HL-60 (cell line): ENCODE measurements at regions not wholly inside any gene's neighbourhood (a gene's known extent, or its start where the extent isn't known, plus 50 kb on each side); places are given as distances from the start of the nearest gene placed in this dataset.

Experiments
- GABPA ChIP-seq: IDR thresholded peaks from 2 replicates; pipeline ENCODE4 v1.6.1; 2012; ENCODE audit warnings: low read depth
- POLR2AphosphoS5 ChIP-seq: IDR thresholded peaks from 2 replicates; pipeline ENCODE4 v1.6.1; 2012; ENCODE audit warnings: low read depth
- SPI1 ChIP-seq: IDR thresholded peaks from 2 replicates; pipeline ENCODE4 v1.6.1; 2012; ENCODE audit warnings: low read depth, mild to moderate bottlenecking, borderline replicate concordance
- TF ChIP-seq, protein P1 (sequence below): IDR thresholded peaks from one replicate; pipeline ENCODE4 v1.5.1; 2011; ENCODE audit warnings: low read length, control low read depth, inconsistent platforms; ENCODE audit not compliant: insufficient read depth
- TF ChIP-seq, protein P2 (sequence below): IDR thresholded peaks from 2 replicates; pipeline ENCODE4 v1.6.1; 2012; ENCODE audit warnings: low read depth; ENCODE audit not compliant: insufficient replicate concordance

- TF ChIP-seq, protein P1, sequence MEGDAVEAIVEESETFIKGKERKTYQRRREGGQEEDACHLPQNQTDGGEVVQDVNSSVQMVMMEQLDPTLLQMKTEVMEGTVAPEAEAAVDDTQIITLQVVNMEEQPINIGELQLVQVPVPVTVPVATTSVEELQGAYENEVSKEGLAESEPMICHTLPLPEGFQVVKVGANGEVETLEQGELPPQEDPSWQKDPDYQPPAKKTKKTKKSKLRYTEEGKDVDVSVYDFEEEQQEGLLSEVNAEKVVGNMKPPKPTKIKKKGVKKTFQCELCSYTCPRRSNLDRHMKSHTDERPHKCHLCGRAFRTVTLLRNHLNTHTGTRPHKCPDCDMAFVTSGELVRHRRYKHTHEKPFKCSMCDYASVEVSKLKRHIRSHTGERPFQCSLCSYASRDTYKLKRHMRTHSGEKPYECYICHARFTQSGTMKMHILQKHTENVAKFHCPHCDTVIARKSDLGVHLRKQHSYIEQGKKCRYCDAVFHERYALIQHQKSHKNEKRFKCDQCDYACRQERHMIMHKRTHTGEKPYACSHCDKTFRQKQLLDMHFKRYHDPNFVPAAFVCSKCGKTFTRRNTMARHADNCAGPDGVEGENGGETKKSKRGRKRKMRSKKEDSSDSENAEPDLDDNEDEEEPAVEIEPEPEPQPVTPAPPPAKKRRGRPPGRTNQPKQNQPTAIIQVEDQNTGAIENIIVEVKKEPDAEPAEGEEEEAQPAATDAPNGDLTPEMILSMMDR, result no peak
- TF ChIP-seq POLR2AphosphoS5 (no peak), GABPA (no peak), SPI1 (no peak)
- TF ChIP-seq, protein P2, sequence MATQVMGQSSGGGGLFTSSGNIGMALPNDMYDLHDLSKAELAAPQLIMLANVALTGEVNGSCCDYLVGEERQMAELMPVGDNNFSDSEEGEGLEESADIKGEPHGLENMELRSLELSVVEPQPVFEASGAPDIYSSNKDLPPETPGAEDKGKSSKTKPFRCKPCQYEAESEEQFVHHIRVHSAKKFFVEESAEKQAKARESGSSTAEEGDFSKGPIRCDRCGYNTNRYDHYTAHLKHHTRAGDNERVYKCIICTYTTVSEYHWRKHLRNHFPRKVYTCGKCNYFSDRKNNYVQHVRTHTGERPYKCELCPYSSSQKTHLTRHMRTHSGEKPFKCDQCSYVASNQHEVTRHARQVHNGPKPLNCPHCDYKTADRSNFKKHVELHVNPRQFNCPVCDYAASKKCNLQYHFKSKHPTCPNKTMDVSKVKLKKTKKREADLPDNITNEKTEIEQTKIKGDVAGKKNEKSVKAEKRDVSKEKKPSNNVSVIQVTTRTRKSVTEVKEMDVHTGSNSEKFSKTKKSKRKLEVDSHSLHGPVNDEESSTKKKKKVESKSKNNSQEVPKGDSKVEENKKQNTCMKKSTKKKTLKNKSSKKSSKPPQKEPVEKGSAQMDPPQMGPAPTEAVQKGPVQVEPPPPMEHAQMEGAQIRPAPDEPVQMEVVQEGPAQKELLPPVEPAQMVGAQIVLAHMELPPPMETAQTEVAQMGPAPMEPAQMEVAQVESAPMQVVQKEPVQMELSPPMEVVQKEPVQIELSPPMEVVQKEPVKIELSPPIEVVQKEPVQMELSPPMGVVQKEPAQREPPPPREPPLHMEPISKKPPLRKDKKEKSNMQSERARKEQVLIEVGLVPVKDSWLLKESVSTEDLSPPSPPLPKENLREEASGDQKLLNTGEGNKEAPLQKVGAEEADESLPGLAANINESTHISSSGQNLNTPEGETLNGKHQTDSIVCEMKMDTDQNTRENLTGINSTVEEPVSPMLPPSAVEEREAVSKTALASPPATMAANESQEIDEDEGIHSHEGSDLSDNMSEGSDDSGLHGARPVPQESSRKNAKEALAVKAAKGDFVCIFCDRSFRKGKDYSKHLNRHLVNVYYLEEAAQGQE, result no peak
Measured at GRCh38 chr3:95036526-95037021, 973.7 kb downstream of the NSUN3 start.
